OCI-LY3 (cell line): ENCODE measurements at regions not wholly inside any gene's neighbourhood (a gene's known extent, or its start where the extent isn't known, plus 50 kb on each side); places are given as distances from the start of the nearest gene placed in this dataset.

ENCODE experiments used
- CTCF ChIP-seq: fragments of 200-600, 300-600 bp; sonication (generic); IDR thresholded peaks from 2 replicates; pipeline ENCODE4 v1.5.1; 2014; ENCODE audit warnings: antibody characterized with exemption, low read length, low read depth
- EZH2phosphoT487 ChIP-seq: fragments of 200-600 bp; shearing (Covaris generic); IDR thresholded peaks from 2 replicates; pipeline ENCODE4 v1.6.1; 2018; ENCODE audit warnings: antibody characterized with exemption, mixed run types, low read depth

GRCh38 chr10:10600004-10600403, 417.7 kb upstream of the CELF2 start:
- TF ChIP-seq CTCF (no peak), EZH2phosphoT487 (no peak)
